Testis (tissue), 2 donors: ENCODE measurements at regions not wholly inside any gene's neighbourhood (a gene's known extent, or its start where the extent isn't known, plus 50 kb on each side); places are given as distances from the start of the nearest gene placed in this dataset.

Experiments used
- DNase-seq: peaks from one replicate; pipeline ENCODE4 v3.0.0-alpha.2; 2019
- H3K27ac ChIP-seq, 2 donors: fragments of 200-600 bp; sonication (generic); one replicate each; pipeline ENCODE4 v1.5.1; 2019
- H3K27me3 ChIP-seq: fragments of 200-600 bp; sonication (generic); one replicate; pipeline ENCODE4 v1.5.1; 2019
- H3K36me3 ChIP-seq: fragments of 200-600 bp; sonication (generic); one replicate; pipeline ENCODE4 v1.5.1; 2017; ENCODE audit warnings: low read depth; ENCODE audit errors: missing control alignments
- H3K4me1 ChIP-seq: fragments of 200-600 bp; sonication (generic); one replicate; pipeline ENCODE4 v1.5.1; 2019
- H3K4me3 ChIP-seq, 2 donors: fragments of 200-600 bp; sonication (generic); one replicate each; pipeline ENCODE4 v1.5.1; 2017 to 2019
- H3K9me3 ChIP-seq: fragments of 200-600 bp; sonication (generic); one replicate; pipeline ENCODE4 v1.5.1; 2017
- POLR2A ChIP-seq: fragments of 450-650 bp; IDR thresholded peaks from one replicate; pipeline ENCODE4 v1.6.1; 2017; ENCODE audit warnings: antibody characterized with exemption, mild to moderate bottlenecking, moderate library complexity
- WGBS, 2 donors: methylation state at CpG; one replicate each; pipeline ENCODE4 v1.1.5; 2018; 5-methylcytosine and 5-hydroxymethylcytosine counted together
- intact Hi-C: fragments of 100-400 bp; cut with DNase I; formaldehyde crosslinking; loops from one replicate; pipeline ENCODE4 v1.15.1; 2023; ENCODE audit warnings: low total_unique reads
- small RNA-seq, 2 donors: library from RNA; depleted of rRNA; stranded (forward); fragments of <200 nt; gene quantifications; one replicate each; pipeline ENCODE3, GENCODE V24; 2016
- TF ChIP-seq, protein P1 (sequence below), 3 experiments: fragments of 450-650 bp in 2 of 3; fragments of 200-600 bp in 1 of 3; sonication (generic) in 1 of 3; IDR thresholded peaks; one replicate each; pipeline ENCODE4 v1.5.1; 2016 to 2019; ENCODE audit warnings: antibody characterized with exemption in 3 of 3, mild to moderate bottlenecking in 2 of 3, moderate library complexity in 1 of 3

- Histone ChIP-seq H3K4me1 (peaks cover 7% of the 10 kb centered on the region), H3K9me3 (no peaks in the 10 kb centered on the region), H3K36me3 (no peaks in the 10 kb centered on the region), H3K27me3 (no peaks in the 10 kb centered on the region), H3K27ac (no peak overlapping the region), H3K4me3 (peak overlapping the region; percentile 50 to 60)
- no peak for TF ChIP-seq POLR2A
- TF ChIP-seq, protein P1, sequence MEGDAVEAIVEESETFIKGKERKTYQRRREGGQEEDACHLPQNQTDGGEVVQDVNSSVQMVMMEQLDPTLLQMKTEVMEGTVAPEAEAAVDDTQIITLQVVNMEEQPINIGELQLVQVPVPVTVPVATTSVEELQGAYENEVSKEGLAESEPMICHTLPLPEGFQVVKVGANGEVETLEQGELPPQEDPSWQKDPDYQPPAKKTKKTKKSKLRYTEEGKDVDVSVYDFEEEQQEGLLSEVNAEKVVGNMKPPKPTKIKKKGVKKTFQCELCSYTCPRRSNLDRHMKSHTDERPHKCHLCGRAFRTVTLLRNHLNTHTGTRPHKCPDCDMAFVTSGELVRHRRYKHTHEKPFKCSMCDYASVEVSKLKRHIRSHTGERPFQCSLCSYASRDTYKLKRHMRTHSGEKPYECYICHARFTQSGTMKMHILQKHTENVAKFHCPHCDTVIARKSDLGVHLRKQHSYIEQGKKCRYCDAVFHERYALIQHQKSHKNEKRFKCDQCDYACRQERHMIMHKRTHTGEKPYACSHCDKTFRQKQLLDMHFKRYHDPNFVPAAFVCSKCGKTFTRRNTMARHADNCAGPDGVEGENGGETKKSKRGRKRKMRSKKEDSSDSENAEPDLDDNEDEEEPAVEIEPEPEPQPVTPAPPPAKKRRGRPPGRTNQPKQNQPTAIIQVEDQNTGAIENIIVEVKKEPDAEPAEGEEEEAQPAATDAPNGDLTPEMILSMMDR (IDR thresholded peaks at IDR 0.05), result no peak
- WGBS, 2 donors, result 7 to 15% methylated on average over 20 to 44 of the region's 44 CpGs
- intact Hi-C loops, result no loop called here
- DNase-seq, result no peak
Measured at GRCh38 chr7:140229591-140230515, 53.1 kb upstream of the KDM7A start.

DNA sequence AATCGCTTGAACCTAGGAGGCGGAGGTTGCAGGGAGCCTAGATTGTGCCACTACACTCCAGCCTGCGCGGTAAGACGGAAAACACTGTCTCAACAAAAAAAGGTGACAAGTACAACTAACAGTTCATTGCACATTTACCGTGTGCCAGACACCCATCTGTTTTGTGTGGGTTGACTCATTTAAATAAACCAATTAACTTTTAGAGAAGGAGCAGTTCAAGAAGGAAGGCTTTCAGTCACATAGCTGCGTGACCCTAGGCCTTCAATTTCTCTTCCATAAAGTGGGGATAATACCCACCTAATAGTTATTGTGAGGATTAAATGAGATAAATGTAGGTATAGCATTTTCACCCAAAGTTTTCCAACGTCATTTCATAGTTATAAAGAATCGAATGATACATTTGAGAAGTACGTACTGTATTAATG, 52.3 kb upstream of the KDM7A start:
- H3K27me3 ChIP-seq, result no peaks in the 10 kb centered on the region
- H3K4me3 ChIP-seq, result no peak overlapping the region
- intact Hi-C loops, result no loop called here
- no peak for TF ChIP-seq POLR2A
- TF ChIP-seq, protein P1 (IDR thresholded peaks at IDR 0.05), result no peak
- H3K4me1 ChIP-seq, result peaks cover 8% of the 10 kb centered on the region
- H3K36me3 ChIP-seq, result no peaks in the 10 kb centered on the region
- no peaks in the 10 kb centered on the region for H3K9me3 ChIP-seq
- no peak overlapping the region for H3K27ac ChIP-seq
- no peak for DNase-seq
- 72 to 83% methylated on average over 10 of the region's 10 CpGs for WGBS, 2 donors

Small RNAs in the stretch of these regions (small RNA-seq; reads per million reads assigned to genes)
- gene RNU1-58P, result 0 reads per million in 2 donors
